ENCODE measurements at regions not wholly inside any gene's neighbourhood (a gene's known extent, or its start where the extent isn't known, plus 50 kb on each side); places are given as distances from the start of the nearest gene placed in this dataset.

GRCh38 chr15:53400986-53401385 lies 358.5 kb downstream of the WDR72 start:
- H3K4me3 ChIP-seq, result no peak overlapping the region
- no peak overlapping the region for H3K27ac ChIP-seq
- H3K9me3 ChIP-seq, result no peaks in the 10 kb centered on the region
- TF ChIP-seq CTCF (IDR thresholded peaks at IDR 0.05), result no peak
- H3K36me3 ChIP-seq, result no peaks in the 10 kb centered on the region
- H3K4me1 ChIP-seq (ENCODE audit: control insufficient read depth in 1 of 2, low read depth in 2 of 2), result no peaks in the 10 kb centered on the region
- no peaks in the 10 kb centered on the region for H3K27me3 ChIP-seq (replicated peaks; ENCODE audit: insufficient read depth)
- no peak for DNase-seq (ENCODE audit: low spot score)
- no peak for ATAC-seq (ENCODE audit: insufficient number of reproducible peaks, low FRiP score, low read depth)

- DNase-seq (ENCODE audit: low spot score) (no peak), ATAC-seq (ENCODE audit: insufficient number of reproducible peaks, low FRiP score, low read depth) (no peak)
- TF ChIP-seq CTCF (IDR thresholded peaks at IDR 0.05), result no peak
Observed at GRCh38 chr15:53397041-53397616, 362.3 kb downstream of the WDR72 start.

GRCh38 chr15:53395871-53396270 lies 363.6 kb downstream of the WDR72 start:
- no peak overlapping the region for H3K4me3 ChIP-seq
- H3K27me3 ChIP-seq (replicated peaks; ENCODE audit: insufficient read depth), result no peaks in the 10 kb centered on the region
- no peaks in the 10 kb centered on the region for H3K9me3 ChIP-seq
- ATAC-seq (ENCODE audit: insufficient number of reproducible peaks, low FRiP score, low read depth) (no peak), DNase-seq (ENCODE audit: low spot score) (no peak)
- H3K4me1 ChIP-seq (ENCODE audit: control insufficient read depth in 1 of 2, low read depth in 2 of 2), result no peaks in the 10 kb centered on the region
- H3K36me3 ChIP-seq, result no peaks in the 10 kb centered on the region
- H3K27ac ChIP-seq, result no peak overlapping the region
- no peak for TF ChIP-seq CTCF (IDR thresholded peaks at IDR 0.05)

More at GRCh38 chr15:53397041-53397616, 362.3 kb downstream of the WDR72 start:
- no peaks in the 10 kb centered on the region for H3K27me3 ChIP-seq (replicated peaks; ENCODE audit: insufficient read depth)
- no peak overlapping the region for H3K4me3 ChIP-seq
- no peak overlapping the region for H3K27ac ChIP-seq
- H3K9me3 ChIP-seq, result no peaks in the 10 kb centered on the region
- H3K36me3 ChIP-seq, result no peaks in the 10 kb centered on the region
- no peaks in the 10 kb centered on the region for H3K4me1 ChIP-seq (ENCODE audit: control insufficient read depth in 1 of 2, low read depth in 2 of 2)

- no peak for DNase-seq (ENCODE audit: low spot score)
- Histone ChIP-seq H3K27me3 (replicated peaks; ENCODE audit: insufficient read depth) (no peaks in the 10 kb centered on the region), H3K36me3 (no peaks in the 10 kb centered on the region), H3K27ac (no peak overlapping the region), H3K9me3 (no peaks in the 10 kb centered on the region), H3K4me3 (no peak overlapping the region), H3K4me1 (ENCODE audit: control insufficient read depth in 1 of 2, low read depth in 2 of 2) (no peaks in the 10 kb centered on the region)
- ATAC-seq (ENCODE audit: insufficient number of reproducible peaks, low FRiP score, low read depth), result no peak
- no peak for TF ChIP-seq CTCF (IDR thresholded peaks at IDR 0.05)
Observed at GRCh38 chr15:53390549-53390948, 368.9 kb downstream of the WDR72 start.

GRCh38 chr15:53389271-53390037 lies 370.0 kb downstream of the WDR72 start:
- Histone ChIP-seq H3K9me3 (no peaks in the 10 kb centered on the region), H3K4me3 (no peak overlapping the region), H3K27me3 (replicated peaks; ENCODE audit: insufficient read depth) (no peaks in the 10 kb centered on the region), H3K4me1 (ENCODE audit: control insufficient read depth in 1 of 2, low read depth in 2 of 2) (no peaks in the 10 kb centered on the region), H3K27ac (no peak overlapping the region), H3K36me3 (no peaks in the 10 kb centered on the region)
- TF ChIP-seq CTCF (IDR thresholded peaks at IDR 0.05), result no peak
- ATAC-seq (ENCODE audit: insufficient number of reproducible peaks, low FRiP score, low read depth), result no peak
- DNase-seq (ENCODE audit: low spot score), result no peak

Data from thoracic aorta (tissue), 2 donors.